HG03135 (cell line): ENCODE measurements at regions not wholly inside any gene's neighbourhood (a gene's known extent, or its start where the extent isn't known, plus 50 kb on each side); places are given as distances from the start of the nearest gene placed in this dataset.

Source experiments
- ATAC-seq: cut with Tn5 transposase; IDR thresholded peaks from one replicate; pipeline ENCODE4 v1.9.1; 2021; ENCODE audit warnings: mild to moderate bottlenecking, moderate library complexity; ENCODE audit not compliant: unreplicated experiment

GRCh38 chr22:49240472-49240871, 587.2 kb downstream of the BRD1 start:
- ATAC-seq = no peak

GRCh38 chr22:49240016-49240380, 587.7 kb downstream of the BRD1 start:
- no peak for ATAC-seq

GRCh38 chr22:49239264-49240015, 588.2 kb downstream of the BRD1 start:
- no peak for ATAC-seq

DNA sequence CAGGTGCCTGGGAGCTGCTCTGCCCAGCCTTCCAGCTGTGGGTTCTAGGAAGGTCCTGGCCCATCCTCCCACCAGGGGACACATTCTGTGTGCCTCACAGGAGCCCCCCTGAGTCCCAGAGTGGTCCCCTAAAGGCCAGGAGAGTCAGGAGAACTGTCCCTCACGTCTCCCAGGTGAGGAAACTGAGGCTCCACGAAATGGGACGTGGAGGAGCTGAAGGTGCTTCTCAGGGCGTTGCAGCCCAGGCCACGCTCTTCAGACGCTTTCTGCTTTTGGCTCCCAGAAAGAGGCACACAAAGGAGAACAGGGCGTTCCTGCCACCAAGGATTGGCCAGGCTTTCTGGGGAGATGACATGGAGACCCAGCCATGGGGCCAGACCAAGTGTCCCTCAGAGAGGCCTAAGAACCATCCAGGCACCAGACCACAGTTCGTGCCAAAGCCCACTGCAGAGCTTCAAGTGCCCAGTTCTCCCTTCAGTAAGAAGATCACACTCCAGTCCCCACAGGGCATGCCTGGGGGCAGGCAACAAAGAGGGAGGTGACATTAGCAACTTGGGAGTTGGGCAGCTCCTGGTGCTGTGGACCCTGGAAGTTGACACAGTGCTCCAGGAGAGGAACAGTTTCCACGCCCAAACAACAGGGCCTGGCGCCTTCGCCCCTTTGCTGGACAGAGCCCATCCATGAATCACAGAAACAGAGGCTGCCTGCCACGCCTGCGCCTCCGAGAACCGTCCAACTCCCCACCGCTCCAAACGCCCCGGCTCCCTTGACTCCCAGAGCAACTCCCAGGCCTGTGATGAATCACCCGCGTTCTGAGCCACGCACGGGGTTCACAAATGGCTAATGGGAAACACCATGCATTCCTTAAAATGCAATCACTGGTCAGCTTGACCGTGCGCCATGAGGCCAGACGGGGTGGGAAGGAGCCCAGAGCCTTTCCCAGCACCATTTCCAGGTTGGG, 589.2 kb downstream of the BRD1 start:
- no peak for ATAC-seq

GRCh38 chr22:49237703-49238102, 590.0 kb downstream of the BRD1 start:
- no peak for ATAC-seq

GRCh38 chr22:49237279-49237678, 590.4 kb downstream of the BRD1 start:
- no peak for ATAC-seq

- no peak for ATAC-seq
Measured at GRCh38 chr22:49236541-49237075, 591.1 kb downstream of the BRD1 start.

DNA sequence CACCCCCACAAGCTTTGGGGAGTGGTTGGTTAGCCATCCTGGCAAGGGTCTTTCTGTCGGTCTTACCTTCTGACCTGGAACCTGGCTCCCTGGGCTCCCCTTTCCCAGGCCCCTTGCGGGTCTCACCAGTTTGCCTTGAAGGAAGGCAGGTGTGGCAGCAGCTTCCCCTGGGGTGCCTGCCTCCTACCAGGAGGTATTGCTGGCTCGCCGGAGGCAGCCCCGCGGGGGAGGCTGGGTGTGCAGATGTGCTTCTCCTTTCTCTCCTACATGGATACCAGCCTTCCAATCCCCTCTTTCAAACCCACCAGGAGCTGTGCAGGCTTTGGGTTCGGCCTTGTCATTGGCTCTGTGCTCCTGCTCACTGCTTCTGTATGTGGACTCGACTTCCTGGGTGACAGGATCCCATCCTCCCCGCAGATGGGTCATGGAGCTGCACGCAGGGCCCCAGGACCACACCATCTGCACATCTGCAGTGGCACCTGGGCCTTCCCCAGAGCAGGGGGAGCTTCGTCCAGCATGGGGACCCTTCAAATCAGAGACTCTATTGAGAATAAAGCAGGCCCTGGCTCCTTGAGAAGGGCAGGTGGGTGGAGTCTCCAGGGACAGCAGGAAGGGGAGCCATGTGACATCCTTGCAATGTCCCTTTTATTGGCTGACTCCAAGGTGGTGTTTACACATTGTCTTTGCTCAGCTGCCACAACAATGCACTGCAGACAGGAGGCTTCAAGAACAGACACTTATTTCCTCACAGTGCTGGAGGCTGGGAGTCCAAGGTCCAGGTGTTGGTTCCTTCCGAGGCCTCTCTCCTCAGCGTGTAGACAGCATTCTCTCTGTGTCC, 592.0 kb downstream of the BRD1 start:
- ATAC-seq = no peak

- ATAC-seq = no peak
Measured at GRCh38 chr22:49234459-49234858, 593.2 kb downstream of the BRD1 start.

DNA sequence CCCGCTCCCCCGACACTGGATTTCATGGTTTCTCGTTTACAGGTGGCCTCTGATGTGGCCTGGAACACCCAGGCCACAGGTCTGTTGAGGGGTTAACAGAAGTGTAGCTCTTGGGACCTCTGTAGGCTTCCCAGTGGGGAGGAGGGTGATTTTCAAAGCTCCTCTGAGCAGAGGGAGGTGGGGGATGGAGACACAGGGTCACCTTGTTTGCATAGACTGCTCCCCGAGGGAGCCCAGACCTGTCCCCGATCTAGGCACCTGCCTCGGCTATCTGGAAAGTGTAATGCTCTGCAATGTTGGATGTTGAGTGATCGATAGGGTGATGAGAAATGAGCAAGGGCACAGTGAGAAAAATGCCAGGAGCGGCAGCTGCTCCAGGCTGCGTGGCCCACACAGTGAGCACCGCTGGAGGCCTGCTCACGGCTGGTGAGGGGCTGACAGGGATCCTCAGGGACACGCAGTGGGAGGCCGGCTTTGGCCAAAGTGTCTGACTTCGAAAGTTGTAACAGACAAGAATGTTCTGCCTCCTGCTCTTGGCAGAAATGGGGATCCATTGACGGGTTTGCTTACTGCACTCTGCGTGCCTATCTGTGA, 594.1 kb downstream of the BRD1 start:
- ATAC-seq = no peak

- no peak for ATAC-seq
Measured at GRCh38 chr22:49232319-49233067, 595.2 kb downstream of the BRD1 start.

GRCh38 chr22:49230194-49230577, 597.5 kb downstream of the BRD1 start:
- no peak for ATAC-seq

GRCh38 chr22:49229483-49230193, 598.0 kb downstream of the BRD1 start:
- no peak for ATAC-seq

GRCh38 chr22:49228431-49229037, 599.1 kb downstream of the BRD1 start:
- no peak for ATAC-seq

DNA sequence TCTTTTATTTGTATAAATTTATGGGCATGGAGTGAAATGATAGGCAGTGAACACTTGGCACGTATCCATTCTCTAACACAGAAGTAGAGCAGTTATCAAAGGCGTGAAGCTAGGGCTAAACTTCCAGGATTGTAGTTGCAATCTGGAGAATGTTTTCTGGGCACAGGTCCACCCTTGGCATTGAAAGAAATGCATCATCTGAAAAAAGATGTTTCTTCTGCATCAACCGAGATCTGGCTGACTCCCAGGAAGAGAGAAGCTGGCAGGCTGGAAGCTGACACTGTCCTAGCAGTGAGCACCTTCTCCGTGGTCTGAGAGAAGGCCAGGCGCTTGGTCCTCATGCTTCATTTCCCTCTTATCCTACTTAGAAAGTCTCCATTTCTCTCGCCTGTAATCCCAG, 600.0 kb downstream of the BRD1 start:
- ATAC-seq = no peak

DNA sequence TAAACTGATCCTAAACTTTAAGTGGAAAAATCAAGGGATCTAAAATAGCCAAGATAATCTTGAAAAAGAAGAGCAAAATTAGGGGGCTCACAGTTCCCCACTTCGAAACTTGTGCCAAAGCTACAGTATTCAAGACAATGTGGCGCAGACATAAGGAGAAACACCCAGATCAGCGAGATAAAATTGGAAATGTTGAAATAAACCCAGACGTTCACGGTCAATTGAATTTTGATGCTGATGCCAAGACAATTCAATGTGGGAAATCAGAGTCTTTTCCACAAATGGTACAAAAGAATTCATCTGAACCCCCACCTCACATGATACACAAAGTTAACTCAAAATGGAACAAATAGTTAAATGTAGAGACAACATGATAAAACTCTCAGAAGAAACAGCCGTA, 601.6 kb downstream of the BRD1 start:
- ATAC-seq = no peak

- ATAC-seq = no peak
Measured at GRCh38 chr22:49224243-49224642, 603.4 kb downstream of the BRD1 start.

DNA sequence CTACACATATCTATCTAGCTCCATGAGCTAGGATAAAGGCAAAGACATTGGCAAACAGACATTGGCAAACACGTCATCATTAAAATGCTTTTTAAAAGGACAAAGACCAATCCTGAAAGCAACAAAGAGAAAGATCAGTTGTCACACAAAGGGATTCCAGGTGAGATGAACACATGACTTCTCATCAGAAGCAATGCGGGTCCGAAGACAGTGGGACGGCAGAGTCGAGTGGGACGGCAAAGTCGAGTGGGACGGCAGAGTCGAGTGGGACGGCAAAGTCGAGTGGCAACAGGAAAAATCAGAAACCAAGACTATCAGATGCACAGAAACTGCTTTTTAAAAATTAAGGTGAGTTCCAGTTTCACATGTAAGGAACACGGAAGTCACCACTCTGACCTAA, 609.5 kb downstream of the BRD1 start:
- ATAC-seq = no peak

GRCh38 chr22:49216579-49216978, 611.1 kb downstream of the BRD1 start:
- no peak for ATAC-seq
